ENCODE measurements at regions not wholly inside any gene's neighbourhood (a gene's known extent, or its start where the extent isn't known, plus 50 kb on each side); places are given as distances from the start of the nearest gene placed in this dataset.

DNA sequence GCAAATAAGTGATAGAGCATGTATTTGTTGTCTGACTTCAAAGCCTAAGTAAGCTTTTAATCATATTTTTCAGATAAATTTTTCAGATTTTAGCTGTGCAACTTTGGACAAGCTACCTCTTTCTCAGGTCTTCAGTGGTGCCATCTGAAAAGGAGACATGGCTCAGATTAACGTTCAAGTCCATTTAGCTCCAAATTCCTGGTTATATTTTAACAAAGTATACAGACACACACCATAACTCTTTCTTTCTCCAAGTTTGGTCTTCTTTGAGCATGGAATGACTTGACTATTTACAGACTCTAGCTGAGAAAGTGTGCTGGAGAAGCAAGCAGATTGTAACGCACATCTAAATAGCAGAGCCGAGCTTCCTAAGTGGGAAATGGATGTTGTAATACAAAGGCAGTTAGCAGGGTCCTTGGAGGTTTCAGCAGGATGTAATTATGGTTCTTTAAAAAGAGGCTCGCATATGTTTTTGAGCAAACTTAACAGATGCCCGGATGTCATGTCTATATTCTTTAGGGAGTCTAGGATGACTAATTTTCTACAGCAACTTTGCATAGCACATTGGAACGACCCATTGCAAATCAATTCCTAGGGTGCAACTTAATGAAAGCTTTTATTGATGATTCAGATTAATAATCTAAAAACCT, 128.1 kb upstream of the E2F8 start:
- Histone ChIP-seq H3K27me3 (ENCODE audit: insufficient read depth) (no peaks in the 10 kb centered on the region), H3K4me2 (no peak overlapping the region), H3F3A (replicated peaks; ENCODE audit: low read depth) (no peaks in the 10 kb centered on the region), H3K9me2 (ENCODE audit: insufficient read depth) (peaks cover 11% of the 10 kb centered on the region; the same call in 1 of the 2 replicates), H3K79me2 (replicated peaks; ENCODE audit: insufficient read depth) (no peaks in the 10 kb centered on the region), H3K4me3 (no peak overlapping the region), H3K4me1 (ENCODE audit: insufficient read depth) (peaks cover 5% of the 10 kb centered on the region), H2AFZ (no peak overlapping the region), H3K27ac (ENCODE audit: low read depth) (no peak overlapping the region), H3K36me3 (ENCODE audit: insufficient read depth) (no peaks in the 10 kb centered on the region), H4K20me1 (replicated peaks; ENCODE audit: insufficient read depth) (no peaks in the 10 kb centered on the region)
- peaks cover 11% of the 10 kb centered on the region for H3K4me1 Mint-ChIP-seq
- H3K9me3 Mint-ChIP-seq: no peaks in the 10 kb centered on the region
- ATAC-seq (no peak), DNase-seq (ENCODE audit: low spot score) (no peak)
- TF ChIP-seq CREB1 (CRISPR knock-in tag; IDR thresholded peaks at IDR 0.05; ENCODE audit: low read depth) (no peak), ZNF331 (CRISPR knock-in tag; IDR thresholded peaks at IDR 0.05; ENCODE audit: low read depth) (no peak), ZNF114 (CRISPR knock-in tag; IDR thresholded peaks at IDR 0.05) (no peak)
- TF ChIP-seq, protein P1, sequence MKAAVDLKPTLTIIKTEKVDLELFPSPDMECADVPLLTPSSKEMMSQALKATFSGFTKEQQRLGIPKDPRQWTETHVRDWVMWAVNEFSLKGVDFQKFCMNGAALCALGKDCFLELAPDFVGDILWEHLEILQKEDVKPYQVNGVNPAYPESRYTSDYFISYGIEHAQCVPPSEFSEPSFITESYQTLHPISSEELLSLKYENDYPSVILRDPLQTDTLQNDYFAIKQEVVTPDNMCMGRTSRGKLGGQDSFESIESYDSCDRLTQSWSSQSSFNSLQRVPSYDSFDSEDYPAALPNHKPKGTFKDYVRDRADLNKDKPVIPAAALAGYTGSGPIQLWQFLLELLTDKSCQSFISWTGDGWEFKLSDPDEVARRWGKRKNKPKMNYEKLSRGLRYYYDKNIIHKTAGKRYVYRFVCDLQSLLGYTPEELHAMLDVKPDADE (IDR thresholded peaks at IDR 0.05): no peak
- no peak overlapping the region for H3K27ac Mint-ChIP-seq
- H3K36me3 Mint-ChIP-seq (ENCODE audit: low read depth): no peaks in the 10 kb centered on the region
- peaks cover 3% of the 10 kb centered on the region for H3K27me3 Mint-ChIP-seq (ENCODE audit: insufficient read depth, low read depth, poor library complexity)
- H3K4me3 Mint-ChIP-seq: no peak overlapping the region

DNA sequence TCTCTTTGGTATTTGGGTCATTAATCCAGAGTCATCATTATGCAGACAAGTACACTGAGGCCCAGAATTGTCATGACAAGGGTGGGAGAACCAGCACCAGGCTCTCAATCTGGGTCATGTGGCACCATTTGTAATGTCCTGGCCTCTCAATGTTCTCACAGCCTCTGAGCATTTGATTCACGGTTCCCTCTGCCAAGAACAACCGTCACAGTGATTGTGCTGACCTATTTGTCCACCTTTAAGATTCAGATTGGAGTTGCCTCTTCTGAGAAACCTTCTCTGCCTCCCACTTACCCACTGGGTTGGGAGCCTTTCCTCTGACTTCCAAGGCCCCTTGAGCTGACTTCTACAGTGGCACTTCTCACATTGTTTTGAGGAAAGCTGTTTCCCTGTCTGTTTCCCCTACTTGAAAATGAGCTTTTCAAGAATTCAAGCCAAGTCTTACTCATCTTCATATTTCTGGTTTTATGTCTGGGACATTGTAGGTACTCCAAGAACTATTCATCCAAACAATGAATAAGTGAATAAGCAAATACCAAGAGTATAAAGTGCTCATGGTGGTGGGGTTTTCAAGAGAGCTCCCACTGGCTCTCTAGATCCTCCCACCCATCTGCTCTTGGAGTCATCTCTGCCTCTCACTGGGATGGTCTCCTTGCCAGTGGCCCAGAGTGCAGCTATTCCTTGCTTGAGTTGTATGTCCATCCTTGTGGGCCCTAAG, 126.4 kb upstream of the E2F8 start:
- no peaks in the 10 kb centered on the region for H3K9me3 Mint-ChIP-seq
- no peaks in the 10 kb centered on the region for H3K36me3 Mint-ChIP-seq (ENCODE audit: low read depth)
- Histone ChIP-seq H4K20me1 (replicated peaks; ENCODE audit: insufficient read depth) (no peaks in the 10 kb centered on the region), H3K27ac (ENCODE audit: low read depth) (no peak overlapping the region), H2AFZ (no peak overlapping the region), H3F3A (replicated peaks; ENCODE audit: low read depth) (no peaks in the 10 kb centered on the region), H3K9me2 (ENCODE audit: insufficient read depth) (peaks cover 11% of the 10 kb centered on the region), H3K4me3 (no peak overlapping the region), H3K36me3 (ENCODE audit: insufficient read depth) (no peaks in the 10 kb centered on the region), H3K79me2 (replicated peaks; ENCODE audit: insufficient read depth) (no peaks in the 10 kb centered on the region), H3K4me1 (ENCODE audit: insufficient read depth) (peaks cover 6% of the 10 kb centered on the region), H3K4me2 (no peak overlapping the region), H3K27me3 (ENCODE audit: insufficient read depth) (no peaks in the 10 kb centered on the region)
- no peak for DNase-seq (ENCODE audit: low spot score)
- H3K27ac Mint-ChIP-seq: no peak overlapping the region
- no peak overlapping the region for H3K4me3 Mint-ChIP-seq
- H3K27me3 Mint-ChIP-seq (ENCODE audit: insufficient read depth, low read depth, poor library complexity): peaks cover 3% of the 10 kb centered on the region
- H3K4me1 Mint-ChIP-seq: peaks cover 13% of the 10 kb centered on the region
- ATAC-seq: no peak
- TF ChIP-seq, protein P1 (IDR thresholded peaks at IDR 0.05): no peak
- TF ChIP-seq ZNF114 (CRISPR knock-in tag; IDR thresholded peaks at IDR 0.05) (no peak), CREB1 (CRISPR knock-in tag; IDR thresholded peaks at IDR 0.05; ENCODE audit: low read depth) (no peak), NANOG (IDR thresholded peaks at IDR 0.05; ENCODE audit: borderline replicate concordance) (no peak), JUNB (IDR thresholded peaks at IDR 0.05; ENCODE audit: unreplicated experiment) (no peak), EZH2phosphoT487 (IDR thresholded peaks at IDR 0.05; ENCODE audit: unreplicated experiment) (no peak), ZNF331 (CRISPR knock-in tag; IDR thresholded peaks at IDR 0.05; ENCODE audit: low read depth) (no peak)
- TF ChIP-seq, protein P2, sequence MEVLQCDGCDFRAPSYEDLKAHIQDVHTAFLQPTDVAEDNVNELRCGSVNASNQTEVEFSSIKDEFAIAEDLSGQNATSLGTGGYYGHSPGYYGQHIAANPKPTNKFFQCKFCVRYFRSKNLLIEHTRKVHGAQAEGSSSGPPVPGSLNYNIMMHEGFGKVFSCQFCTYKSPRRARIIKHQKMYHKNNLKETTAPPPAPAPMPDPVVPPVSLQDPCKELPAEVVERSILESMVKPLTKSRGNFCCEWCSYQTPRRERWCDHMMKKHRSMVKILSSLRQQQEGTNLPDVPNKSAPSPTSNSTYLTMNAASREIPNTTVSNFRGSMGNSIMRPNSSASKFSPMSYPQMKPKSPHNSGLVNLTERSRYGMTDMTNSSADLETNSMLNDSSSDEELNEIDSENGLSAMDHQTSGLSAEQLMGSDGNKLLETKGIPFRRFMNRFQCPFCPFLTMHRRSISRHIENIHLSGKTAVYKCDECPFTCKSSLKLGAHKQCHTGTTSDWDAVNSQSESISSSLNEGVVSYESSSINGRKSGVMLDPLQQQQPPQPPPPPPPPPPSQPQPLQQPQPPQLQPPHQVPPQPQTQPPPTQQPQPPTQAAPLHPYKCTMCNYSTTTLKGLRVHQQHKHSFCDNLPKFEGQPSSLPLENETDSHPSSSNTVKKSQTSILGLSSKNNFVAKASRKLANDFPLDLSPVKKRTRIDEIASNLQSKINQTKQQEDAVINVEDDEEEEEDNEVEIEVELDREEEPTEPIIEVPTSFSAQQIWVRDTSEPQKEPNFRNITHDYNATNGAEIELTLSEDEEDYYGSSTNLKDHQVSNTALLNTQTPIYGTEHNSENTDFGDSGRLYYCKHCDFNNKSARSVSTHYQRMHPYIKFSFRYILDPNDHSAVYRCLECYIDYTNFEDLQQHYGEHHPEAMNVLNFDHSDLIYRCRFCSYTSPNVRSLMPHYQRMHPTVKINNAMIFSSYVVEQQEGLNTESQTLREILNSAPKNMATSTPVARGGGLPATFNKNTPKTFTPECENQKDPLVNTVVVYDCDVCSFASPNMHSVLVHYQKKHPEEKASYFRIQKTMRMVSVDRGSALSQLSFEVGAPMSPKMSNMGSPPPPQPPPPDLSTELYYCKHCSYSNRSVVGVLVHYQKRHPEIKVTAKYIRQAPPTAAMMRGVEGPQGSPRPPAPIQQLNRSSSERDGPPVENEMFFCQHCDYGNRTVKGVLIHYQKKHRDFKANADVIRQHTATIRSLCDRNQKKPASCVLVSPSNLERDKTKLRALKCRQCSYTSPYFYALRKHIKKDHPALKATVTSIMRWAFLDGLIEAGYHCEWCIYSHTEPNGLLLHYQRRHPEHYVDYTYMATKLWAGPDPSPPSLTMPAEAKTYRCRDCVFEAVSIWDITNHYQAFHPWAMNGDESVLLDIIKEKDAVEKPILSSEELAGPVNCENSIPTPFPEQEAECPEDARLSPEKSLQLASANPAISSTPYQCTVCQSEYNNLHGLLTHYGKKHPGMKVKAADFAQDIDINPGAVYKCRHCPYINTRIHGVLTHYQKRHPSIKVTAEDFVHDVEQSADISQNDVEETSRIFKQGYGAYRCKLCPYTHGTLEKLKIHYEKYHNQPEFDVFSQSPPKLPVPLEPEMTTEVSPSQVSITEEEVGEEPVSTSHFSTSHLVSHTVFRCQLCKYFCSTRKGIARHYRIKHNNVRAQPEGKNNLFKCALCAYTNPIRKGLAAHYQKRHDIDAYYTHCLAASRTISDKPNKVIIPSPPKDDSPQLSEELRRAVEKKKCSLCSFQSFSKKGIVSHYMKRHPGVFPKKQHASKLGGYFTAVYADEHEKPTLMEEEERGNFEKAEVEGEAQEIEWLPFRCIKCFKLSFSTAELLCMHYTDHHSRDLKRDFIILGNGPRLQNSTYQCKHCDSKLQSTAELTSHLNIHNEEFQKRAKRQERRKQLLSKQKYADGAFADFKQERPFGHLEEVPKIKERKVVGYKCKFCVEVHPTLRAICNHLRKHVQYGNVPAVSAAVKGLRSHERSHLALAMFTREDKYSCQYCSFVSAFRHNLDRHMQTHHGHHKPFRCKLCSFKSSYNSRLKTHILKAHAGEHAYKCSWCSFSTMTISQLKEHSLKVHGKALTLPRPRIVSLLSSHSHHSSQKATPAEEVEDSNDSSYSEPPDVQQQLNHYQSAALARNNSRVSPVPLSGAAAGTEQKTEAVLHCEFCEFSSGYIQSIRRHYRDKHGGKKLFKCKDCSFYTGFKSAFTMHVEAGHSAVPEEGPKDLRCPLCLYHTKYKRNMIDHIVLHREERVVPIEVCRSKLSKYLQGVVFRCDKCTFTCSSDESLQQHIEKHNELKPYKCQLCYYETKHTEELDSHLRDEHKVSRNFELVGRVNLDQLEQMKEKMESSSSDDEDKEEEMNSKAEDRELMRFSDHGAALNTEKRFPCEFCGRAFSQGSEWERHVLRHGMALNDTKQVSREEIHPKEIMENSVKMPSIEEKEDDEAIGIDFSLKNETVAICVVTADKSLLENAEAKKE (CRISPR knock-in tag; IDR thresholded peaks at IDR 0.05): no peak
- TF ChIP-seq, protein P3, sequence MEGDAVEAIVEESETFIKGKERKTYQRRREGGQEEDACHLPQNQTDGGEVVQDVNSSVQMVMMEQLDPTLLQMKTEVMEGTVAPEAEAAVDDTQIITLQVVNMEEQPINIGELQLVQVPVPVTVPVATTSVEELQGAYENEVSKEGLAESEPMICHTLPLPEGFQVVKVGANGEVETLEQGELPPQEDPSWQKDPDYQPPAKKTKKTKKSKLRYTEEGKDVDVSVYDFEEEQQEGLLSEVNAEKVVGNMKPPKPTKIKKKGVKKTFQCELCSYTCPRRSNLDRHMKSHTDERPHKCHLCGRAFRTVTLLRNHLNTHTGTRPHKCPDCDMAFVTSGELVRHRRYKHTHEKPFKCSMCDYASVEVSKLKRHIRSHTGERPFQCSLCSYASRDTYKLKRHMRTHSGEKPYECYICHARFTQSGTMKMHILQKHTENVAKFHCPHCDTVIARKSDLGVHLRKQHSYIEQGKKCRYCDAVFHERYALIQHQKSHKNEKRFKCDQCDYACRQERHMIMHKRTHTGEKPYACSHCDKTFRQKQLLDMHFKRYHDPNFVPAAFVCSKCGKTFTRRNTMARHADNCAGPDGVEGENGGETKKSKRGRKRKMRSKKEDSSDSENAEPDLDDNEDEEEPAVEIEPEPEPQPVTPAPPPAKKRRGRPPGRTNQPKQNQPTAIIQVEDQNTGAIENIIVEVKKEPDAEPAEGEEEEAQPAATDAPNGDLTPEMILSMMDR (conservative IDR thresholded peaks at IDR 0.05; ENCODE audit: low read depth in 2 of 2): no peak
